EH (cell line): ENCODE measurements at regions not wholly inside any gene's neighbourhood (a gene's known extent, or its start where the extent isn't known, plus 50 kb on each side); places are given as distances from the start of the nearest gene placed in this dataset.
"Not testable (repeated sequence)": the region's sequence is repeated elsewhere in the genome, so short reads cannot be mapped to it uniquely, and the experiment has no call there.

Source experiments
- DNase-seq: peaks from one replicate; pipeline ENCODE4 v3.0.0-alpha.2; 2015; ENCODE audit warnings: low read depth

GRCh38 chr16:63496282-63496681 is 1460.0 kb upstream of the CDH8 start:
- no peak for DNase-seq

- DNase-seq: no peak
These were observed 1452.7 kb upstream of the CDH8 start for GRCh38 chr16:63488955-63489354.

- DNase-seq: no peak
These were observed 1444.8 kb upstream of the CDH8 start for GRCh38 chr16:63481060-63481459.

GRCh38 chr16:63473725-63474124 is 1437.5 kb upstream of the CDH8 start:
- no peak for DNase-seq

GRCh38 chr16:63467513-63467912 is 1431.3 kb upstream of the CDH8 start:
- DNase-seq: no peak

GRCh38 chr16:63462316-63462715 is 1426.1 kb upstream of the CDH8 start:
- no peak for DNase-seq

- DNase-seq: peak; percentile 38
These were observed 1425.1 kb upstream of the CDH8 start for GRCh38 chr16:63461248-63461841.

GRCh38 chr16:63458846-63459245 is 1422.6 kb upstream of the CDH8 start:
- DNase-seq: no peak

- no peak for DNase-seq
These were observed 1421.6 kb upstream of the CDH8 start for GRCh38 chr16:63457869-63458268.

GRCh38 chr16:63453261-63453660 is 1417.0 kb upstream of the CDH8 start:
- DNase-seq: no peak

- DNase-seq: no peak
These were observed 1410.9 kb upstream of the CDH8 start for GRCh38 chr16:63447121-63447520.

- DNase-seq: no peak
These were observed 1406.0 kb upstream of the CDH8 start for GRCh38 chr16:63442246-63442645.

GRCh38 chr16:63426275-63426870 is 1390.1 kb upstream of the CDH8 start:
- no peak for DNase-seq

- DNase-seq: no peak
These were observed 1386.5 kb upstream of the CDH8 start for GRCh38 chr16:63422715-63423114.

GRCh38 chr16:63416712-63417111 is 1380.5 kb upstream of the CDH8 start:
- no peak for DNase-seq

GRCh38 chr16:63415014-63415413 is 1378.8 kb upstream of the CDH8 start:
- DNase-seq: no peak

- DNase-seq: no peak
These were observed 1374.4 kb upstream of the CDH8 start for GRCh38 chr16:63410594-63410993.

- DNase-seq: no peak
These were observed 1367.6 kb upstream of the CDH8 start for GRCh38 chr16:63403792-63404191.

GRCh38 chr16:63388277-63388676 is 1352.0 kb upstream of the CDH8 start:
- DNase-seq: not testable (repeated sequence)

- DNase-seq: no peak
These were observed 1349.6 kb upstream of the CDH8 start for GRCh38 chr16:63385714-63386432.

GRCh38 chr16:63373744-63374143 is 1337.5 kb upstream of the CDH8 start:
- DNase-seq: no peak

GRCh38 chr16:63372815-63373214 is 1336.6 kb upstream of the CDH8 start:
- DNase-seq: no peak

- no peak for DNase-seq
These were observed 1336.0 kb upstream of the CDH8 start for GRCh38 chr16:63372283-63372682.
